Left cardiac atrium (tissue), 4 donors: ENCODE measurements at regions not wholly inside any gene's neighbourhood (a gene's known extent, or its start where the extent isn't known, plus 50 kb on each side); places are given as distances from the start of the nearest gene placed in this dataset.
"Not testable (repeated sequence)": the region's sequence is repeated elsewhere in the genome, so short reads cannot be mapped to it uniquely, and the experiment has no call there.

Source experiments
- ATAC-seq, 2 donors: fragments of 200-7000 bp; cut with Tn5 transposase; one replicate each; pipeline ENCODE4 v1.9.1; 2020; ENCODE audit warnings: mild to moderate bottlenecking in 2 of 2, moderate library complexity in 2 of 2
- DNase-seq: peaks from one replicate; pipeline ENCODE4 v3.0.0-alpha.2; 2020
- intact Hi-C, 2 donors: fragments of 100-400 bp; cut with DNase I; formaldehyde crosslinking; loops; one replicate each; pipeline versions ENCODE4 v1.14.1 to v1.15.1; 2022 to 2023
- donor health status: DM: no; HTN: yes; CAD: no.
- donor health status: DM: no; HTN: yes; CAD: no; lungs with severe emphysema.
- donor health status: DM: yes; HTN: yes; CAD: no.
- donor health status: Dilated cardiomyopathy.

DNA sequence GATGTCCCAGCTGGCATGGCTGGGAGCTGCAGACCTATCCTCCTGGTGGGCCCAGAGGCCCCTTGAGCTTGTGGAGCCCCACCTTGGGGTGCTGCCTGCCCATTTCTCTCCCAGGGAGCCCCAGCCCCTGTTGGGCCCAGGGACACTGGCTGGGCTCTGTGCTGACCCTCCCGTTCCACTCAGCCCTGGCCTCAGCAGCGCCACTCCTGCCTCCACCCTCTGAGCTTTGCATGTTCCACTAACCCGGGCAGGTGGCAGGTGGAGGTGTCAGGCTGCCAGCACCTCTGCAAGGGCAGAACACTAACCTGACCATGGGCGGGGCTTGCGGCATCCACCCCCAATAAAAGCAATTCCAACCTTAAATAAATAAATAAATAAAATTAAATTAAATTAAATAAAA is 299.2 kb downstream of the LRIG3 start:
- DNase-seq (no peak), ATAC-seq (no peak)
- intact Hi-C loops: no loop called here

DNA sequence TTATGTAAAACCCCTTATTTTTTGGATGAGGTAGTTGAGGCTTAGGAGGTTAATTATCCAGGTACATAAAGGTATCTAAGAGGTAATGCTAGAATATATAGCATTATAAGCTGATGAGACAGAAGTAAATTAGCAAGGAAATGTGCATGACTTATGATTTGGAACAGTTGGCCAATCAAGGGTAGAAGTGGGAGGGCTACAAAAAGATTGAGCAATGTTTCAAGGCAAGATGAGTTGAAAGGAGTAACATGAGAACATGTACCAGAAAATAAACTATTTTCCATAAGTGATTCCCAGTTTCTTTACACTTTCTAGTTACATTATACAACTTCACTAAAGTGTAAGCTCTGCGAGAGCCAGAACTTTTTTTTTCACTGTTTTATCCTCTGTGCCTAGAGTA is 290.9 kb downstream of the LRIG3 start:
- no peak for ATAC-seq
- intact Hi-C loops: no loop called here
- DNase-seq: no peak

DNA sequence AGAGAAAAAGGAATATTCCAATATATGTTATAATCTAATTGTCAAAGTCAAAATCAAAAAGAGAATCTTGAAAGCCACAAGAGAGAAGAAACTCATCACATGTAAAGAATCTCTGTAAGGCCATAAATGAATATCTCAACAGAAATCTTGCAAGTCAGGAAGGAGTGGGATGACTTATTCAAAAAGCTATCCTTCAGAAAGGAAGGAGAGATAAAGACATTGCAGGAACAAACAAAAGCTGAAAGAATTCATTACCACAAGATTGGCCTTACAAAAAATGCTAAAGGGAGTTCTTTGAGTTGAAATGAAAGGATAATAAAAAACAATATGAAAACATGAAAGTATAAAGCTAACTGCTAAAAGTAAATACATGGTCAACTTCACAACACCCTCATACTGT is 286.8 kb downstream of the LRIG3 start:
- intact Hi-C loops: no loop called here
- DNase-seq (no peak), ATAC-seq (no peak)

DNA sequence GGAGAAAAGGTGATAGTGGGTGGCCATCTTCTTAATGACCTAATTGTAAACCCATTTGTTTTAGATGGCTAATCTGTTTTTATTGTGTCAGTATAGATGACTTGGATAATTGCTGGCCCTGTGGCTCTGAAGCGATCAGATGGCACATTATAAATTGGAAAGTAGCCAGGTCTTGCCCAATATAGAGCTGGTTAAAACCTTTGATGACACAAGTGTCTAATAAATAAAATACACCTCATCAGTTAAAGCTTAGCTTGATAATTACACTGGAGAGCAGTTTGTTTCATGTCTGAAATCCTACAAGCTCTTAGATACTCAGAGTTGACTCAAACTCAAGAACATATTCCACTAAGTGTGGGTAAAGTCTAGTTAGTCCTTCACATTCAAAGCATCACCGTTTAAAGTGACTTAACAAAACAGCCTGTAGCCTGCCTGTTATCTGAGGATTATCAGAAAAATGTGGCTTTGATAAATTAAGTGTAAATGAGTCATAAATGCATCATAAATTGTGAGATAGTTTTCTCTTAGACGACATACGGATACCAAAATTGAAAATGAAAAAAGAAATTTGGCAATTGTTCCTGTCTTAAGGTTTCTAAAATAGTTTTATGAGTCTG is 280.9 kb downstream of the LRIG3 start:
- DNase-seq (no peak), ATAC-seq (no peak)
- intact Hi-C loops: no loop called here

DNA sequence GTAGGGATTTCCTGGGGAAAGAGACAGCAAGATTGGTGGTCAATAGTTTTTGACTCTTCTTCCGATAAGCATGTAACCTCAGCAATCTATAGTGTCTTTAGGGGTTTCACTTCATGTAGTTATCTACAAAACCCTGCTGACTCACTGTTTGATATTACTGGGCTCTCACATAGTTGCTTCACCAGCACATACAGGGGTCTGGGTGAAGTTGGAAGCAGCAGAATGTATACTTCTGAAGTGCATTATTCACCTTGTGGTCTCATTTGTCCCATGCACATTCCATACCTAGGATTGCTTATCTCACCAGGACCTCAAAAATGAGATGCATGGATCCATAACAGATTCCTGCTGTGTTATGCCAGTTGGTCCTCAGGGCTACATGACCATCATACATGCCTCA is 280.0 kb downstream of the LRIG3 start:
- DNase-seq (no peak), ATAC-seq (no peak)
- intact Hi-C loops: no loop called here

DNA sequence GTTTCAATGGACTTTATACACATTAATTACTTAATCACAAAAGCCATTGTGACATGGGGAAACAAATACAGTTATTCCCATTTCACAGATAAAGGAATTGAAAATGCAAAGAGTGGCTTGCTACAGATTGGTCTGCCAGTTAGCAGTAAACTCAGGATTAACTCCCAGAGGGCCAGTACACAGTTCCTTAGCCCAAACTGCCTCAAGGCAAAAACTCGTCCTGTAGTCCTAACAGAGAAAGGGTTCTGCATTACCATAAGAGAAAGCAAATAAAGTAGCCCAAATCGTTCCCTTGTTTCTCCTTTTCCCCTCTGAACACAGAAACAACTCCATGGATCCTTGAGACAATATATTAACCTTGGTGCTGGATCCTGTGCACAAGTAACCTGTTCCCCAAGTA is 274.4 kb downstream of the LRIG3 start:
- intact Hi-C loops: no loop called here
- ATAC-seq: no peak

DNA sequence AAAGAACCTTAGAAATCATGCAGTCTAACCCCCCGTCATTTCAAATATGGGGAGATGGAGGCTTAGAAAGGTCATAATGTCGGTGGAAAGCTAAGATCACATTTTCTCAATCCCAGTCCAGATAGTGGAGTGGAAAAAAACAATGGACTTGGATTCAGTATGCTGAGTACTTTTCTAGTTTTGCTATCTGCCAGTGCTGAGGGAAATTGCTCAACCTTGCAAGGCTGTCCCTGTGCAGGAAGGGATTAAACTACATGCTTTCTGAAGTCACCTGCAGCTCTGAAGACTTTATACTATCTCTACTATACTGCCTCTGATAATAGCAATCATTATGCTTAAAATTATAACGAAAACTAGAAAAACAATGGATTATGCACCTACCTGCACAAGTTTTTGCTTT is 272.8 kb downstream of the LRIG3 start:
- no peak for ATAC-seq
- intact Hi-C loops: no loop called here
- no peak for DNase-seq

More for the DNA sequence above, 274.4 kb downstream of the LRIG3 start:
- DNase-seq: no peak

DNA sequence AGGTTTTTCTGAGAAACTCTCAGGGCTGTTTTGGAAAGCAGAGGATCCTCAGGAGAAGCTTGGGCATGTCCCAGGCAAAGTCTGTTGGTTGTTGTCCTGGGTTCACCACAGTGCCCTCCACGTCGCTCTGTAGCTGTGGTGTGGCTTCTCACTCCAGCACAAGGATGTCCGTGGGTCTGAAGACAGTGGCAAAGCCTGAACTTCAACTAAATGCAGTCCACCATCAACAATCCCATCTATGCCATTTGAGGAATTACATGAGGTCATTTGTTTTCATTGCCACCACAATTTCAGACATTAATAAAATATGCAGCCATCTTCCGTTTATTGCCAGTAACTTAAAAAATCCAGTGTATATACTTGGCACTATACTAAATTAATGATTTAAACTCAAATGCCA is 272.1 kb downstream of the LRIG3 start:
- intact Hi-C loops: no loop called here
- no peak for ATAC-seq

DNA sequence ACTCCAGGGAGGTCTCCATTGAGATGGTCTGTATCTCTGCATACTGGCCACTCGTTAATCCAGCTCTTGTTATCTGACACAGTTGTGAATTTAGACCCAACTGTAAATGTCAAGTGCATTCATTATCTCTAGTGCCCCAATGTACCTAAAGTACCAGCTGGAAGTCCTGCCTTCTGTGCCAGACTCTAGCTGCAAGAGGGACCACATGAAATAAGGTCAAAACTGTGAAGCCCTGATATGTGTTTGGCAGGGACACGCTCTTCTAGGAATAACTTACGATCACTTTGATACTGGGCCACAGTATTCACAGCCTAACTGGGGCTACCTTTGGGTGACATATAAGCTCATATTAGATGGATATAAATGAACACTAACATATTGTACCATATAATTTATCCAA is 268.5 kb downstream of the LRIG3 start:
- intact Hi-C loops: no loop called here
- DNase-seq (no peak), ATAC-seq (peak in 1 of 2 donors; percentile 19)

More for the DNA sequence above, 272.1 kb downstream of the LRIG3 start:
- no peak for DNase-seq

DNA sequence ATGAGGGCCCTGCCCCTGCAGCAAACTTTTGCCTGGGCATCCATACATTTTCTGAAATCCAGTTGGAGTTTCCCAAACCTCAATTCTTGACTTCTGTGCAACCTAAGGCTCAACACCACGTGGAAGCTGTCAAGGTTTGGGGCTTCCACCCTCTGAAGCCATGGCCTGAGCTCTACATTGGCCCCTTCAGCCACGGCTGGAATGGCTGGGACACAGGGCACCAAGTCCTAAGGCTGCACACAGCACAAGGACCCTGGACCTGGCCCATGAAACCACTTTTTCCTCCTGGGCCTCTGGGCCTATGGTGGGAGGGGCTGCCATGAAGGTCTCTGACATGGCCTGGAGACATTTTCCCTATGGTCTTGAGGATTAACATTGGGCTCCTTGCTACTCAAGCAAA is 266.3 kb downstream of the LRIG3 start:
- ATAC-seq: no peak
- no peak for DNase-seq
- intact Hi-C loops: no loop called here

DNA sequence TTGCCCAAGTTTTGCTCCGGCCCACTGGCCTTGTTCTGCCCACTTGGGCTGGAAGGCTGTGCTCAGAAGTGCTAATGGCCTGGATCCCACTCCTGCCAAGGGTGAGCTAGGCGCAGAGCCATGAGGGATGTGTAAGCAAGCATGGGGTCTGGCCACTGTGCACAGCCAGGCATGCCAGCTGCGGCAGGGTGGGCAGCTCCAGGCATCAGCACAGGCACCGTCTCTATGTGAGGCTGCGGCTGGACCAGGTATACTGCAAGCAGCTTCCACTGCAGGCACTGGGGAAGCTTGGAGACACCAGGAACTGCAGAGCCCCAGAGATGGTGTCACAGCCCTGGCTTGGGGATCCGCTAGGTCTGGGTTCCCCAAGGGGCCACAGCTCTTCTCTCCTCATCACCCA is 264.9 kb downstream of the LRIG3 start:
- intact Hi-C loops: no loop called here
- peak in 1 of 2 donors; percentile 47 for ATAC-seq
- no peak for DNase-seq

DNA sequence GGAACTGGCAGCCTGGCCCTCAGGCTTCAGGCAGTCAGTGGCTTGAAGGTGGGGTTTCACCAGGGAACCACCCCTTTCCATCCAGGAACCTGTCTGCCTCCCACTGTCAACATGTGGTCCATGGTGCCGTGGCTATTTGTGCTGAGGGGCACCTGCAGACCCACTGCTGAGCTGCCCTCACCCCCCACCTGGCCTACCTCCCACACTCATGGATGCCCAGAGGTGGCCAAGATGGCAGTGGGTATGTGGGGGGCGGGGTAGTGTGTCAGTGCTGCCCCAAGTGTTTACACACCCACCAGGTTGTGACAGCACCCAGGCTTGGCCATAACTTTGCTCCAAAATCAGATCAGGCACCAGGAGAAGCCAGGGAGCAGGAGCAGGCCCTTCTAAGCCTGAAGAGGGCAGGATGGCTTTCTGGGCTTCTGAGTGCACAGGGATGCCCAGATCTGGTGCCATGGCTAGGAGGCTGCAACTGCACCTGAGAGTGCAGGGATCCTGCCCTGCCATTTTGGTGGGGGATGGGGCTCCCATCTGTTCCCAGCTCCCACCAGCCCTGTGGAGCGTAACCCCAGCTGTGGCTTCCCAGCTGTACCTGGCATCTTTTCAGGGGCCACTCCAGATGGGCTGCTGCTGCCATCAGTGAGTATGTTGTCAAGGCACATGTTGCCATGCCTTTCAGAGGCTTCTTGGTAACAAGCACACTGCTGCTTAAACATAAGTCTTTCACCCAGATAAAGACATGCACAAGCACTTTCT is 263.9 kb downstream of the LRIG3 start:
- ATAC-seq: no peak
- intact Hi-C loops: no loop called here
- DNase-seq: no peak

DNA sequence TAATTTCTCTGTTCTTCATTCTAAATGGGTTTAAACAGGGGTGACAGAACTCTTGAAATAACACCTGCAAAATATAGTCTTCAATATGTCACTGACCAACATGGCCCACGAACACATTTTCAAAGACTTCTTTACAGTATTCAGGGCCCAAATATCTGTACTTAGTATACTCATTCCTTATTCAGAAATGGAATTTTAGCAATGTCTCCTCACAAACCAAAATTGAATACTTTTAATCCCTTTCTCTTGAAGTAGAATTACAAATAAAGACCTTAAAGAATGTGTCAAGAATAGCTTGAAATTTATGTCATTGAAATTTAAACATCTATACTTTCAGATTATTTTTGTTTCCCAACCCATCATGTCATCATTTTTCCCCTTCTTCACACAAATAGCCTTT is 263.1 kb downstream of the LRIG3 start:
- intact Hi-C loops: no loop called here
- no peak for DNase-seq
- ATAC-seq: no peak

DNA sequence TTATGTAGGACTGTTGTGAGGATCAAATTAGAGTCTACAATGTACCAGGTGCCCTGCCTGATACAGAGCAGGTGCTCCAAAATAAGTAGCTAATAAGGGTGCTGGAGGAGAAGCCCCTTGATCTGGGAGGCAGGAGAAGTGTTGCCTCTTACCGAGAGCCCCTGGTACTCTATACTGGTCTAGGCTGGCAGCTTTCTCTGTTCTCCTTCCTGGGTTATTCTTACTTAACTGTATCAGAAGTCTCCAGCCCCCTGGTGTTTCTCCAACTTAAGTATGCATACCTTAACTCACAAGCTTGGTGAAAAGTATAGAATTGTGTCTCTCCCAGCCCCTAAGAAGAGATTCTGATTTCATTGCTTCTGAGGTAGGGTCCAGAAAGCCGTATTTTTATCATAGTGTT is 254.9 kb downstream of the LRIG3 start:
- DNase-seq (no peak), ATAC-seq (no peak)
- intact Hi-C loops: no loop called here

DNA sequence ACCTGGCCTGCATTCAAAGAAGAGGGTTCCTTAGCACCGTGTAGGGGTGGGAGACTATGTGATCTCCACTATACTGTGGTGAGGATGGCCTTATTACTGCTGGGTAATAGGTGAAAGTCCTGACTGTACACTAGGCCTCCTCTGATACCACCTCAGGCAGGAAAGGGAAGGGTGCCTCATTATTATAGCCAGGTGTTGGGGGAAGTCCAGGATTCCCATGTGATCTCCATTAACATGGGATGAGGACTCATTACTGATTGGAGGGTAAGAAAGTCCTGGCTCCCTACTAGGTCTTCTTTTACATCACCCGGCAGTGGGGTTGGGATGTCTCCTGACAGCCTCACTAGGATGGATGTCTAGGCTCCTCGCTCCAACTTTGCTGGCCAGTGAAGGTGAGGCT is 252.1 kb downstream of the LRIG3 start:
- no peak for DNase-seq

DNA sequence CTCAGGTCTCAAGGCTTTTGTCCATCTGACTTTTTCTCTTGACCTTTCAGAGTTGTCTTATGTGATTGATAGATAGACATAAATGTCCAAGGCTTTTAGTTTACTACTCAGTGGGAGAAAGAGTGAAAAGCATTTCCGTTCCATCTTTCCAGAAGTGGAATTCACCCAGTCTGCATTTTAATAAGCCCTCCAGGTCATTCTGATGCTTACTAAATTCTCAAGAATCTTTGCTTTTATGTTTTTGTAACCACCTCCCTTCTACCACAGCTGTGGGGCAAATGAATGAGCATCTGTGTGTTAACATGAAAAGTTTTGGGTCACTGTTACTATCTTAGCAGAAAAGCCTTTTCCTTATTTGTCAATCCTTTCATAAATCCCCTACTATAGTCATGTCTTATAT is 251.4 kb downstream of the LRIG3 start:
- ATAC-seq (no peak), DNase-seq (no peak)
- intact Hi-C loops: no loop called here

More for the DNA sequence above, 252.1 kb downstream of the LRIG3 start:
- no peak for ATAC-seq
- intact Hi-C loops: no loop called here

DNA sequence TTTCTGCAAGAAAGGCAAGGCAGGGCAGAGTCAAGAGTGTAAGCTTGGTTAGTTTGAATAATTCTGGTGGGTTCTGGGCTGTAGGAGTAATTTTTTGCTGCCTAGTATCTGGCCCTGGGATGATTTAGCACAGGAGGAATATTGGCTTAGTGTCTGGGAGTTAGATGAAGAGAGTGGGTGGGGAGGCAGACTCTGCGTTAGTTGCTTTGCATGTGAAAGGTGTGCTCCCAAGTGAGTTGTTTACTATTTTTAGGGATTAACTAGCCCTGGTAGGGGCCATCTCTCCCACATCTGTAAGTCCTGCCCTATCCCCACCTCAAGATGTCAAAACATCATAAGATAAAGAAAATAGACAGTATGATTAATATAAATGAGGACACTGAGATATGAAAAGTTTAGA is 249.7 kb downstream of the LRIG3 start:
- ATAC-seq (no peak), DNase-seq (no peak)
- intact Hi-C loops: no loop called here

DNA sequence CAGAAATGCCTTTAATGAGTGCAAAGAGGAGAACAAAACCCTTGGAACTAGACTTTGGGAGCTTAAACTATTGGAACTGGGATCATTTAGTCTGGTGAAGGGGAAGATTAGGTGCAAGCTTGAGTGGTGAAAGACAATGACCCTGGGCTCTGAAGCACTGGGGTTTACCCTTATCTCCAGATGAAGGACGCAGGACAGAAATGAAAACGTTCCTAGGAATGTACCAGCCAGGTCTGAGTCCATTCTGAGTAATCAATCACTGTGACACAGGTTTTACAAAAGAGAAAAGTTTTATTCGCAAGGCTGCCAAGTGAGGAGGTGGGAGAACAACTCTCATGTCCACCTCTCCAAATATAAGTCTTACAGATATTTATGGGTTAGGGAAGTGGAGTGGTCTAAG is 249.1 kb downstream of the LRIG3 start:
- intact Hi-C loops: no loop called here
- ATAC-seq (no peak), DNase-seq (no peak)

DNA sequence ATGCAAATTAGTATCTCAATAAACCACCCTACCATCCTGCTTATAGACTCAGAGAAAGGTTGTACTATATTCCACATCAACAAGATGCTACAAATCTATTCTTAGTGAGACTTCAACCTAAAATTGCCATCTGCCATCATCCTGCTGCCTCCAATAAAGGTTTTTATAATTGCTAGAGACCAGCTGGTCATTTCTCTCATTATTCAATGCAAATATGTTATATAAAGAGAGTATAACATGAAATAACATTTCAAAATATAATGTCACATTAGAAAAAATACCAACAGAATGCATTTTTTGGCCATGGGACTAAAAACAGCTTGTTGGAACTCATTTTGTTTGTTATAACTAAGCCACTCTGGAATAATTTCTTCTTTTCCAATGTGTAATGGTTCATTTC is 247.3 kb downstream of the LRIG3 start:
- no peak for DNase-seq
- intact Hi-C loops: no loop called here
- ATAC-seq: no peak

DNA sequence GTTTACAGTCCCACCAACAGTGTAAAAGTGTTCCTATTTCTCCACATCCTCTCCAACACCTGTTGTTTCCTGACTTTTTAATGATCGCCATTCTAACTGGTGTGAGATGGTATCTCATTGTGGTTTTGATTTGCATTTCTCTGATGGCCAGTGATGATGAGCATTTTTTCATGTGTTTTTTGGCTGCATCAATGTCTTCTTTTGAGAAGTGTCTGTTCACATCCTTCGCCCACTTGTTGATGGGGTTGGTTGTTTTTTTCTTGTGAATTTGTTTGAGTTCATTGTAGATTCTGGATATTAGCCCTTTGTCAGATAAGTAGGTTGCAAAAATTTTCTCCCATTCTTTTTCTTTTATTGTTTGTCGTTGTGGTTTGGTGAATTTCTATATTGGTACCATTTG is 242.5 kb downstream of the LRIG3 start:
- DNase-seq, ATAC-seq, intact Hi-C loops: not testable (repeated sequence)

DNA sequence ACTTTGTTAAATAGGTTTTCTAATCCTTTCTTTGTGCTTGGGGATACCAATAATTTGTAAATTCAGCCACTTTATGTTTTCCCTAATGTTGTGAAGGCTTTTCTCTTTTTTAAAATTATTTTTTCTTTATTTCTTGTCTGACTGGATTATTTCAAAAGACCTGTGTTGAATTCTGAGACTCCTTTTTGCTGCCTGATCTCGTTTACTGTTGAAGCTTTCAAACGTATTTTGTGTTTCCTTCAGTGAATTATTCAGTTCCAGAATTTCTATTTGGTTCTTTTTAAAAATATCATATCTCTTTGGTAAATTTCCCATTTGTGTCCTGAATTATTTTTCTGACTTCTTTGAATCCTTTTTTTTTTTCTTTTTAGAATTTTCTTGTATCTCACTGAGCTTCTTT is 241.6 kb downstream of the LRIG3 start:
- ATAC-seq: no peak

More for the DNA sequence above, 241.6 kb downstream of the LRIG3 start:
- intact Hi-C loops: no loop called here
- DNase-seq: no peak
